ENCODE measurements at regions not wholly inside any gene's neighbourhood (a gene's known extent, or its start where the extent isn't known, plus 50 kb on each side); places are given as distances from the start of the nearest gene placed in this dataset.

- H3K9me3 Mint-ChIP-seq (ENCODE audit: low read depth): peaks cover 8% of the 10 kb centered on the region
- H3K27me3 Mint-ChIP-seq (ENCODE audit: low read depth): peaks cover 5% of the 10 kb centered on the region
- DNase-seq (ENCODE audit: low spot score): no peak
- no peak overlapping the region for H3K27ac Mint-ChIP-seq (ENCODE audit: unreplicated experiment)
- H3K36me3 Mint-ChIP-seq (ENCODE audit: low read depth): no peaks in the 10 kb centered on the region
- H3K4me3 Mint-ChIP-seq (ENCODE audit: unreplicated experiment): no peak overlapping the region
- no peaks in the 10 kb centered on the region for H3K4me1 Mint-ChIP-seq (ENCODE audit: low read depth)
- no peak for TF ChIP-seq CTCF (IDR thresholded peaks at IDR 0.05)
Measured at GRCh38 chr16:52617591-52617990, 70.6 kb upstream of the TOX3 start.

GRCh38 chr16:52613508-52613907 is 66.6 kb upstream of the TOX3 start:
- TF ChIP-seq CTCF (IDR thresholded peaks at IDR 0.05): no peak
- Mint-ChIP-seq H3K36me3 (ENCODE audit: low read depth) (no peaks in the 10 kb centered on the region), H3K9me3 (ENCODE audit: low read depth) (peaks cover 3% of the 10 kb centered on the region), H3K27me3 (ENCODE audit: low read depth) (no peaks in the 10 kb centered on the region), H3K4me1 (ENCODE audit: low read depth) (no peaks in the 10 kb centered on the region), H3K27ac (ENCODE audit: unreplicated experiment) (no peak overlapping the region), H3K4me3 (ENCODE audit: unreplicated experiment) (no peak overlapping the region)
- DNase-seq (ENCODE audit: low spot score): no peak

GRCh38 chr16:52611817-52612673 is 65.1 kb upstream of the TOX3 start:
- Mint-ChIP-seq H3K9me3 (ENCODE audit: low read depth) (peaks cover 3% of the 10 kb centered on the region), H3K27me3 (ENCODE audit: low read depth) (no peaks in the 10 kb centered on the region), H3K36me3 (ENCODE audit: low read depth) (no peaks in the 10 kb centered on the region), H3K4me1 (ENCODE audit: low read depth) (no peaks in the 10 kb centered on the region), H3K27ac (ENCODE audit: unreplicated experiment) (no peak overlapping the region), H3K4me3 (ENCODE audit: unreplicated experiment) (no peak overlapping the region)
- DNase-seq (ENCODE audit: low spot score): no peak
- TF ChIP-seq CTCF (IDR thresholded peaks at IDR 0.05): no peak

- no peak for DNase-seq (ENCODE audit: low spot score)
- H3K27me3 Mint-ChIP-seq (ENCODE audit: low read depth): no peaks in the 10 kb centered on the region
Measured at GRCh38 chr16:52603015-52603414, 56.1 kb upstream of the TOX3 start.

More at GRCh38 chr16:52603015-52603414, 56.1 kb upstream of the TOX3 start:
- Mint-ChIP-seq H3K4me1 (ENCODE audit: low read depth) (no peaks in the 10 kb centered on the region), H3K36me3 (ENCODE audit: low read depth) (no peaks in the 10 kb centered on the region), H3K27ac (ENCODE audit: unreplicated experiment) (no peak overlapping the region), H3K4me3 (ENCODE audit: unreplicated experiment) (no peak overlapping the region), H3K9me3 (ENCODE audit: low read depth) (no peaks in the 10 kb centered on the region)
- TF ChIP-seq CTCF (IDR thresholded peaks at IDR 0.05): no peak

Data from chondrocyte (in vitro differentiated cells).